DND-41 (cell line): ENCODE measurements at regions not wholly inside any gene's neighbourhood (a gene's known extent, or its start where the extent isn't known, plus 50 kb on each side); places are given as distances from the start of the nearest gene placed in this dataset.
"Not testable (repeated sequence)": the region's sequence is repeated elsewhere in the genome, so short reads cannot be mapped to it uniquely, and the experiment has no call there.

Experiments used
- ATAC-seq: fragments of 200-7000 bp; cut with Tn5 transposase; 3 replicates; pipeline ENCODE4 v1.9.1; 2021; ENCODE audit warnings: low read depth; ENCODE audit not compliant: insufficient read depth
- DNase-seq: peaks from one replicate; pipeline ENCODE4 v3.0.0-alpha.2; 2020
- H2AFZ ChIP-seq: 2 replicates; pipeline ENCODE4 v1.6.0; 2012; ENCODE audit warnings: low read depth, low read length
- H3K27ac ChIP-seq: 2 replicates; pipeline ENCODE4 v1.5.1; 2012; ENCODE audit warnings: low read length, inconsistent platforms
- H3K27me3 ChIP-seq: fragments of 200-600 bp; sonication (generic); 2 replicates; pipeline ENCODE4 v1.6.0; 2012; ENCODE audit warnings: low read length, mild to moderate bottlenecking, inconsistent platforms; ENCODE audit not compliant: insufficient read depth, poor library complexity
- H3K36me3 ChIP-seq: 2 replicates; pipeline ENCODE4 v1.5.1; 2012; ENCODE audit warnings: low read length, inconsistent platforms; ENCODE audit not compliant: insufficient read depth
- H3K4me1 ChIP-seq: 2 replicates; pipeline ENCODE4 v1.5.1; 2012; ENCODE audit warnings: mild to moderate bottlenecking, low read length; ENCODE audit not compliant: insufficient read depth
- H3K4me2 ChIP-seq: 2 replicates; pipeline ENCODE4 v1.6.0; 2012; ENCODE audit warnings: mild to moderate bottlenecking, moderate library complexity, low read length, inconsistent platforms; ENCODE audit not compliant: insufficient read depth
- H3K4me3 ChIP-seq, 2 experiments: fragments of 200-600 bp in 1 of 2; shearing (Covaris generic) in 1 of 2; 2 replicates each; pipeline ENCODE4 v1.5.1; 2012 to 2016; ENCODE audit warnings: inconsistent platforms in 2 of 2, low read length in 2 of 2, mild to moderate bottlenecking in 2 of 2, low read depth in 1 of 2, moderate library complexity in 1 of 2
- H3K79me2 ChIP-seq: 2 replicates; pipeline ENCODE4 v1.6.0; 2012; ENCODE audit warnings: low read length, inconsistent platforms; ENCODE audit not compliant: insufficient read depth
- H3K9ac ChIP-seq: 2 replicates; pipeline ENCODE4 v1.6.0; 2012; ENCODE audit warnings: low read depth, mild to moderate bottlenecking, inconsistent platforms, low read length, moderate library complexity
- H3K9me3 ChIP-seq: 2 replicates; pipeline ENCODE4 v1.5.1; 2012; ENCODE audit warnings: low read length, moderate library complexity, mild to moderate bottlenecking, inconsistent platforms; ENCODE audit not compliant: insufficient read depth, severe bottlenecking
- H4K20me1 ChIP-seq: 2 replicates; pipeline ENCODE4 v1.6.0; 2012; ENCODE audit warnings: low read length; ENCODE audit not compliant: insufficient read depth
- EZH2 ChIP-seq: IDR thresholded peaks from 3 replicates; pipeline ENCODE4 v1.6.1; 2012; ENCODE audit warnings: borderline replicate concordance, low read depth, mild to moderate bottlenecking, moderate library complexity, low read length, inconsistent platforms; ENCODE audit not compliant: severe bottlenecking
- TF ChIP-seq, protein P1 (sequence below): IDR thresholded peaks from 2 replicates; pipeline ENCODE4 v1.5.1; 2012; ENCODE audit warnings: borderline replicate concordance, low read length, moderate library complexity, mild to moderate bottlenecking; ENCODE audit not compliant: poor library complexity, severe bottlenecking; ENCODE audit errors: extremely low read depth

DNA sequence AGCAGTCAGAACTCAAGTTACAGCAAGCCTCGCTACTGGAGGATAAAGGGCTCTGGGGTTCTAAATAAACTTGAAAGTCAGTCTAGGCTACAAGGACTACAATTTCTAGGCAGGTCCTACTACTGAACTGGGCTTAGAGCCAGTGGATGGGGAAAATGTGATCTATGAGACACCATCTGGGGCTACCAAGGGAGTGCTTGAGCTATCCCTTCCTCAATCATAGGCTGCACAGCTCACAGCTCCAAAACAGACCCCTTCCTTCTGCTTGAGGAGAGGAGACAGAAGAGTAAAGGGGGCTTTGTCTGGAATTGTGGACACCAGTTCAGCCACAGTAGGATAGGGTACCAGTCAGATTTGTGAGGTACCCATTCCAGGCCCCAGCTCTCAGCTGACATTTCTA, 145.8 kb upstream of the SNX7 start:
- ATAC-seq = no peak
- no peaks in the 10 kb centered on the region for H3K36me3 ChIP-seq
- no peak overlapping the region; the same call in 1 of the 2 replicates for H2AFZ ChIP-seq
- H3K4me1 ChIP-seq = no peaks in the 10 kb centered on the region
- no peaks in the 10 kb centered on the region for H3K27me3 ChIP-seq
- TF ChIP-seq EZH2 = no peak
- TF ChIP-seq, protein P1, sequence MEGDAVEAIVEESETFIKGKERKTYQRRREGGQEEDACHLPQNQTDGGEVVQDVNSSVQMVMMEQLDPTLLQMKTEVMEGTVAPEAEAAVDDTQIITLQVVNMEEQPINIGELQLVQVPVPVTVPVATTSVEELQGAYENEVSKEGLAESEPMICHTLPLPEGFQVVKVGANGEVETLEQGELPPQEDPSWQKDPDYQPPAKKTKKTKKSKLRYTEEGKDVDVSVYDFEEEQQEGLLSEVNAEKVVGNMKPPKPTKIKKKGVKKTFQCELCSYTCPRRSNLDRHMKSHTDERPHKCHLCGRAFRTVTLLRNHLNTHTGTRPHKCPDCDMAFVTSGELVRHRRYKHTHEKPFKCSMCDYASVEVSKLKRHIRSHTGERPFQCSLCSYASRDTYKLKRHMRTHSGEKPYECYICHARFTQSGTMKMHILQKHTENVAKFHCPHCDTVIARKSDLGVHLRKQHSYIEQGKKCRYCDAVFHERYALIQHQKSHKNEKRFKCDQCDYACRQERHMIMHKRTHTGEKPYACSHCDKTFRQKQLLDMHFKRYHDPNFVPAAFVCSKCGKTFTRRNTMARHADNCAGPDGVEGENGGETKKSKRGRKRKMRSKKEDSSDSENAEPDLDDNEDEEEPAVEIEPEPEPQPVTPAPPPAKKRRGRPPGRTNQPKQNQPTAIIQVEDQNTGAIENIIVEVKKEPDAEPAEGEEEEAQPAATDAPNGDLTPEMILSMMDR = no peak
- no peak overlapping the region for H3K27ac ChIP-seq
- H3K4me2 ChIP-seq = no peak overlapping the region
- no peaks in the 10 kb centered on the region for H3K79me2 ChIP-seq
- H4K20me1 ChIP-seq = no peaks in the 10 kb centered on the region
- no peak overlapping the region for H3K9ac ChIP-seq
- H3K4me3 ChIP-seq = no peak overlapping the region
- H3K9me3 ChIP-seq = no peaks in the 10 kb centered on the region
- no peak for DNase-seq

DNA sequence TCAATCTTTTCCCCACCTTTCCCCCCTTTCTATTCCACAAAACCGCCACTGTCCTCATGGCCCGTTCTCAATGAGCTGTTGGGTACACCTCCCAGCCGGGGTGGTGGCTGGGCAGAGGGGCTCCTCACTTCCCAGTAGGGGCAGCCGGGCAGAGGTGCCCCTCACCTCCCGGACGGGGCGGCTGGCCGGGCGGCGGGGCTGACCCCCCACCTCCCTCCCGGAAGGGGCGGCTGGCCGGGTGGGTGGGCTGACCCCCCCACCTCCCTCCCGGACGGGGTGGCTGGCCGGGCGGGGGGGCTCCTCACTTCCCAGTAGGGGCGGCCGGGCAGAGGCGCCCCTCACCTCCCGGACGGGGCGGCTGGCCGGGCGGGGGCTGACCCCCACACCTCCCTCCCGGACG, 149.3 kb upstream of the SNX7 start:
- H3K27ac ChIP-seq, DNase-seq: not testable (repeated sequence)

DNA sequence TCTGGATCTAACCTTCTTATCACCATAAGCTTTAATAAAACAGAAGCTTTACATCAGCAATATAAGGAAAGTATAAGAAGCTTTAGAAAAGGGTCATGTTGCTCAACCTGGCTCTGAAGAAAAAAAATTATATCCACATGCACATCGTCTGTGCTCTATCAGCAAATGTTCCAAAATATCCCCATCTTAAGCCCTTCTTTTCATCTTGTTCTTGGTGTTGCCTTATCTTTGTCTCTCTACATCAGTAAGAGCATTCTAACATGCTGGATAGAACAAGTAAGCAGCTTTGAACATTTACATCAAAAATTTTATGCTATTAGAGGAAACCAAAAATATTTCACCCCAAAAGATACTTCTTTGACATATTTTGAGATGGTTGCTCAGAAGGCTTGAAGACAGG, 157.8 kb upstream of the SNX7 start:
- no peaks in the 10 kb centered on the region for H3K27me3 ChIP-seq
- no peak overlapping the region for H3K27ac ChIP-seq
- peaks cover 13% of the 10 kb centered on the region for H3K9me3 ChIP-seq
- H3K4me2 ChIP-seq = no peak overlapping the region
- ATAC-seq (no peak), DNase-seq (no peak)
- no peaks in the 10 kb centered on the region for H3K36me3 ChIP-seq
- H4K20me1 ChIP-seq = no peaks in the 10 kb centered on the region
- no peak overlapping the region for H3K4me3 ChIP-seq
- H3K4me1 ChIP-seq = no peaks in the 10 kb centered on the region
- H3K9ac ChIP-seq = no peak overlapping the region
- H2AFZ ChIP-seq = no peak overlapping the region
- TF ChIP-seq EZH2 = no peak
- TF ChIP-seq, protein P1 = no peak
- H3K79me2 ChIP-seq = no peaks in the 10 kb centered on the region

More for the DNA sequence above, 149.3 kb upstream of the SNX7 start:
- H3K9me3 ChIP-seq, H3K9ac ChIP-seq, H3K4me1 ChIP-seq, H4K20me1 ChIP-seq, H2AFZ ChIP-seq, ATAC-seq, H3K79me2 ChIP-seq, H3K4me3 ChIP-seq, H3K36me3 ChIP-seq, H3K4me2 ChIP-seq, H3K27me3 ChIP-seq: not testable (repeated sequence)

DNA sequence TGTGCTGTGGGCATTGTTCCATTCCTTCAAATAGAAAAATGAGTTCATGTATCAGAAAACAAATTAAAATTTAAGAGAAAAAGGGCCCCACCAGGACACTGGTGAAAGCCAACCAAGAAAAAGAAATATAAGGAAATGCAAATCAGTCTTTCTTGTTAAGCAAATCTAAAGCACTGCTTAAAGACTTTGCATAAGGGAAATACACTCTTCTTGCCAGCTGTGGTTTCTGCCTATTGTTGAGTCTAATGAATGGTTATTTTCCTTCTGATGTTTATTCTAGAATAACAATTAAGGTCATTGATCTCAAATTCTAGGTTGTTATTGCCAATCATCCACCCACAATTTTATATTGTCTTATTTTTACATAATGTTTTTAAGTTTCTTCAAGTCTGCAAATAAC, 158.6 kb upstream of the SNX7 start:
- no peaks in the 10 kb centered on the region for H3K4me1 ChIP-seq
- TF ChIP-seq, protein P1 = no peak
- no peak for TF ChIP-seq EZH2
- H3K4me3 ChIP-seq = no peak overlapping the region
- DNase-seq = no peak
- no peaks in the 10 kb centered on the region for H4K20me1 ChIP-seq
- H3K36me3 ChIP-seq = no peaks in the 10 kb centered on the region
- no peak overlapping the region for H3K9ac ChIP-seq
- H2AFZ ChIP-seq = no peak overlapping the region
- ATAC-seq = no peak
- no peak overlapping the region for H3K27ac ChIP-seq
- H3K9me3 ChIP-seq = peaks cover 13% of the 10 kb centered on the region
- no peaks in the 10 kb centered on the region for H3K79me2 ChIP-seq
- H3K4me2 ChIP-seq = no peak overlapping the region
- no peaks in the 10 kb centered on the region for H3K27me3 ChIP-seq
